H1 (cell line): ENCODE measurements at regions not wholly inside any gene's neighbourhood (a gene's known extent, or its start where the extent isn't known, plus 50 kb on each side); places are given as distances from the start of the nearest gene placed in this dataset.

Experiments
- BCL11A ChIP-seq, 2 experiments: IDR thresholded peaks; one replicate each; pipeline ENCODE4 v1.6.1; 2011; ENCODE audit warnings: low read depth in 2 of 2, low read length in 2 of 2, mild to moderate bottlenecking in 2 of 2
- CBX5 ChIP-seq: fragments of 300-800, 300-1000 bp; sonication (generic); IDR thresholded peaks from 2 replicates; pipeline ENCODE4 v1.7.1; 2016; ENCODE audit warnings: antibody characterized with exemption, low read length, low read depth
- CHD2 ChIP-seq: IDR thresholded peaks from 2 replicates; pipeline ENCODE4 v1.6.1; 2012; ENCODE audit warnings: low read length, improper control_type of control experiment
- SIX5 ChIP-seq: IDR thresholded peaks from 2 replicates; pipeline ENCODE4 v1.6.1; 2011; ENCODE audit warnings: mild to moderate bottlenecking, low read depth, low read length
- SP1 ChIP-seq: IDR thresholded peaks from 2 replicates; pipeline ENCODE4 v1.6.1; 2011; ENCODE audit warnings: low read depth, low read length
- SRF ChIP-seq: IDR thresholded peaks from 2 replicates; pipeline ENCODE4 v1.6.1; 2011; ENCODE audit warnings: mild to moderate bottlenecking, low read depth, low read length, moderate library complexity

DNA sequence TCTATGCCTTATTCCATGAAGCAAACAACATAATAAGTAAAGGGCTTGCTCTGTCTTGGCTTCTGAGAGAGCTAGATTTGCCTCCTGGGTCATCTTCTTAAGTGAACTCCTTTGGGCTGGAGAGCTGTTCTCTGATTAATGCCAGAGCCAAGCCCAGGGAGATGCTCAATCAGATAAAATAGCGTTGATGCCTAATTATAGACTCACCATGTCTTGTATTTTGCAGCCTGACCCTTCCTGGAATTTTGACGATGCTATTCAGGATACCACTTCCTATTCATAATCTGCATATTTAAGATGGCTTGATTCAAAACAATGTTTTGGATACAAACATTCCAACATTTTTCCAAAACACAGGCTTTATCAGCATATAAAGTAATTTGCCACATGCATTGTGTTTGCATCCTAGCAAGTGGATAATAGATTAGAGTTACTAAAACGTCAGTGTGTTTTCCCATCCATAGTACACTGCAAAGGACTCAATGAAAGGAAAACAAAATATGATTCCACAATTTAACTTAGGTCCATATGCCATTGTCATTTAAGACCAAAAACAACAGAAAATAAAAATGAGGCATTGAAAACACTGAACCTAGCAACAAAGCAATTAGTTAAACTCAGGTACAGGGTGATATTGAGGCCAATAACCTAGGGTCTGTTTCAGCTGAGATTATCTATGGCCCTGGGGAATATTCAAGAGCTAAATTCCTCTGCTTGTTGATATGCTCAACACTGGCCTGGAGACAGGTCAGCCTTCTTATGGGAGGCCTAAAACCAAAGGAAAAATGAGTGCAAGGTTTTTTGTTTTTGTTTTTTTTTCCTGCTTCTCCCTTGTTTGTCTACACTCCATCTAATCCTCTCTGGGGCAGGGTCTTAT is 184.2 kb upstream of the FOXN3 start (continued):
- TF ChIP-seq BCL11A (IDR thresholded peaks at IDR 0.05; ENCODE audit: low read depth in 2 of 2, low read length in 2 of 2) (no peak), SP1 (no peak), CBX5 (no peak), CHD2 (no peak), SRF (no peak), SIX5 (no peak)
